Endothelial cell of umbilical vein (primary cell): ENCODE measurements at regions not wholly inside any gene's neighbourhood (a gene's known extent, or its start where the extent isn't known, plus 50 kb on each side); places are given as distances from the start of the nearest gene placed in this dataset.
"Not testable (repeated sequence)": the region's sequence is repeated elsewhere in the genome, so short reads cannot be mapped to it uniquely, and the experiment has no call there.

Experiments used
- CTCF ChIP-seq, 2 donors: IDR thresholded peaks; 1 replicate in 1 of 2; 2 replicates in 1 of 2; pipeline ENCODE4 v1.5.1; 2011; ENCODE audit warnings: low read length in 2 of 2, mild to moderate bottlenecking in 2 of 2, moderate library complexity in 2 of 2, control low read depth in 1 of 2, inconsistent platforms in 1 of 2, low read depth in 1 of 2; ENCODE audit not compliant: insufficient read depth in 1 of 2; ENCODE audit errors: extremely low read depth in 1 of 2
- MAX ChIP-seq: IDR thresholded peaks from 2 replicates; pipeline ENCODE4 v1.6.1; 2011; ENCODE audit not compliant: insufficient read depth, insufficient read length

GRCh38 chr18:73671480-73671879 is 476.2 kb downstream of the FBXO15 start:
- not testable (repeated sequence) for TF ChIP-seq CTCF (IDR thresholded peaks at IDR 0.05; ENCODE audit: extremely low read depth in 1 of 2, insufficient read depth in 1 of 2, low read depth in 1 of 2, low read length in 2 of 2); MAX
